AG20443 (cell line): ENCODE measurements at regions not wholly inside any gene's neighbourhood (a gene's known extent, or its start where the extent isn't known, plus 50 kb on each side); places are given as distances from the start of the nearest gene placed in this dataset.
"Not testable (repeated sequence)": the region's sequence is repeated elsewhere in the genome, so short reads cannot be mapped to it uniquely, and the experiment has no call there.

Experiments
- DNase-seq: peaks from one replicate; pipeline ENCODE4 v3.0.0; 2012; ENCODE audit warnings: low spot score, mixed read lengths

DNA sequence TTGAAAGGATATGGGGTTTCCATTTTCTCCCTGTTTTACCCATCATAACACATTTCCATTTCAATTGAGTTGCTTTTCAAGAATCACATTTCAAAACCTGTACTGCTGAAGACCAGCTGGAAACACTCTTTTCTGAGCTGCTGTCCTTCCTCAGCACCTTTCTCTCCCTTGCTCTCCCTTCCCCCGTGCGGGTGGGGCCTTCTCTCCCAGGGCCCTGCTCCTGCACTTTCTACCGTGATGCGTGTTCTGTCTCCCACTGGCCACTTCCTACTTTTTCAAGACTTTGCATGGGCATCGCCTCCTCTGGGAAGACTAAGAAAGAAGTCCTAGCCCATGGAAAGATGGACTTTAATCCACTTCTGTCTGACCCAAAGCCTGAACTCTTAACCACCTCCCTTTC lies 390.4 kb downstream of the PTPRU start:
- DNase-seq: no peak

DNA sequence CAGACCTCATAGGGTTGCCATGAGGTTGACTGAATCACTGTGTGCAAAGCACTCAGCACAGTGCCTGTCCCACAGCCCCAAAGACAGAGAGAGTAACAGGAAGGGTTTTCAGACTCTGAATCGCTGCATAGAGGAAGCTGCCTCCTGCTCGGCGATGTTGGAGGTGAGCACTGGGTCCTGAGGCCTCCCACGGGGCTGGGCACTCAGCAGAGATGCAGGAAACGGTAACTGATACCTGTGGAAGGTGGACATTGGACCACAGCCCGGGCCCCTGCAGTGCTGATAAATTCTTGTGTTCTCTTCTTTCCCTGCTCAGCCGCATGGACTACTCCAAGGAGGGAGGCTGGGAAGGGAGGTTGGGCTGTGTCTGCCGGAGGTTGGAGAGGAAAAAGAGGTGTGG lies 389.7 kb downstream of the PTPRU start:
- no peak for DNase-seq

DNA sequence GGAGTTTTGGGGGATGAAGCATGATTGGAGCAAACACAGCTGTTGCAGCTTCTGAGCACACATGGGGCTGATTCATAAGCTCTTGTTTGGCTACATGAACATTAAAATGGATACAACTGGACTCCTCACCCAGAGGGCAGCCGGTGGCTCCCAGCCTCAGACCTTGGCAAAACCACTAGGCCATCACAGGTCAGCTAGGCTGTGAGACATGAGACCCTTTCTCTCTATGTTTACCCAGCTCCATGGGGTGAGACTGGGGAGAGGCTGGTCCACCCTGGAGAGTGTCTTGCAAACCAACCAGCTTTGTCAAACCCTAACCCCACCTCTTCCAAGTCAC lies 388.7 kb downstream of the PTPRU start:
- DNase-seq: no peak

DNA sequence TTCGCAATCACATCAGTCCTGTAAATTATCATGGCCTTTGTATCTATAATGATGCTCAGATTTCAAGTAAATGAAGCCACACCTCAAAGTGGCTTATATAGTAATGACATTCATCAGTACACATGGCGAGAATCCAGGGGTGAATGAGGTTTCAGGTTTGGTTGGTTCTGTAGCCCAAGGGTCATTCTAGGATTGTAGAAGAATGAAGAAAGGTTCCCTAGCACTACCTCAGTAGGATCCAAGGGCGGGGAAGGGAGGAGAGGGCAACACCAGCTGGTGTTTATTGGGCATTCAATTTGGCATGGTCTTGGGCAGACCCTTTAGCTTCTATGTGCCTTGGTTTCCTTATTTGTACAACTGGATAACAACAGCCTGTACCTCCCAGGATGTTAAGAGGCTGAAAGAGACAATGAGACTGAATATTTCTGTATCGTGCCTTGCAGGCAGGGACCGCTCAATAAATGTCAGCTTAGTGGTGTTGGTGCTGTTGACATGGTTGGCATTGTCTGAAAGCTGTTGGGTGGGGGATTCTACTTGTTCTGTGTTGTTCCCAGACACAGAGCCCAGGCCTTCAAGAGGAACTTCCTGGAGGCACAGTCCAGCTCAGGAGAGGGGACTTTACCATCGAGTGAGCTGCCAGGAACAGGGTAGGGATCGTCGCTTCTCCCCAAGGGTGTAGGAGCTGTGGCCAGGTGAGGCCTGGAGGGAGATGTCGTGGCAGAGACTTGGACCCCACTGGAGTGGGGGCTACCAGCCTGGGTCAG lies 388.2 kb downstream of the PTPRU start:
- no peak for DNase-seq

DNA sequence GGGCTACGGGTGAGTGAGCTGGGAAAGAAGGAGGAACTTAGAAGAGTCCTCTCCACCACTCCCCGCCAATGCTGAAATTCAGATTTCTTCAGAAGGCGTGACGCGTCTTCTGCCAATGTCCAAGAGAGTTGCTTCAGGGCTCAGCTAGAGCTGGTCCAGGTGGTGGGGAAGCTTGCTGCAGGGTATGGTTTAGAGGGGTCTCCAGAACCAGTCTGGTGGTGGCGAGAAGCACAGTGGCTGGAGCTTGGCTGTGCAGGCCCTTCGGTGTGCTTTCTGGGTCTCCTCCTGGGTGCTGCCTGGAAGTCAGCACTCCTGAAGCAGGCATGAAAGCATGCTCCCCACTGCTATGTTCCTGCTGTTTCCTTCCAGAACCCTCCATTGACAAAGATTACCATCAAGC lies 387.2 kb downstream of the PTPRU start:
- DNase-seq: no peak

DNA sequence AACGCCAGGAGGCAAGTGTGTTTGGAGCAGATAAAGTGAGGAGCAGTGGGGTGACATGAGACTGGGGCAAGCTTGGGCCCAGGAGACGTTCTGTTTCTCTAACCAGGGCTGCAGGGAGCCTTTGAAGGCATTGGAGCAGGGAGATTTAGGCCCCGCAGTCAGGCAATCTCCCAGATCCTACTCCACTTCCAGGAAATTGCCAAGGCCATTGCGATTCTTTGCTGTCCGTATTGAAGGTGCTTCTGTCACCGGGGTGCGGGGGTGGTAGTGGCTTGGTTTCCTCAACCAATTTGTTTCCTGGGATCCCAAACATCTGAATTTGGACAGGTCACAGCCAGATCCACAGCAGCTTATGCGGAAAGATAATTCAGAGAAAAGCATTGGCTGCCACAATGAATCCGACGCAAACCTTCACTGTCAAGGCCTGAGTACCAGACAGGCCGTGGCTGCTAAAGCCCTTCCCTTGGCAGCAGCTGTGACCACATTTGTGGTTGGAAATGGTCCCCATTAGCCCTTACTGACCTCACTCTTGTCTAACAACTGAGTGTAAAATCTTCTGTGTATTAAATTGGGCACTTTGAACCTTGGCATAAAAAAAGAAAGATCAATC lies 385.6 kb downstream of the PTPRU start:
- DNase-seq: no peak

DNA sequence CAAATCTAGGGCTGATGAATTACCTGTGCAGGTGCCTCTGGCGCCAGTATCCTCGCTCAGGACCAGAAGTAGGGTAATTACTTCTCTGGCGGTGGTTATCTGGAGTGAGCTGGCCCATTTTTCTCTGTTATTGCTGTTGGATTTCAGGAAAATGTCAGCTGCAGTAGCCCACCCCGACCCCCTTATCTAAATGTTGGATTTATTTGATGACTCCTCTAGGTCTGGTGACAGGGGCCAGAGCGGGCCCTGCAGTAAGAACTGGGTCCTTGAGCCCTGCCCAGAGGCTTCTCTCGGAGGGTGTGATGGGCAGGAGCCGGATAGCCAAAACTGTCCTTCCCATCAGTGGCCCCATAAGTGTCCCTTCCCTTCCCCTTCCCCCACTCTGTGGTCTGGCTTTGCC lies 384.3 kb downstream of the PTPRU start:
- DNase-seq: no peak

DNA sequence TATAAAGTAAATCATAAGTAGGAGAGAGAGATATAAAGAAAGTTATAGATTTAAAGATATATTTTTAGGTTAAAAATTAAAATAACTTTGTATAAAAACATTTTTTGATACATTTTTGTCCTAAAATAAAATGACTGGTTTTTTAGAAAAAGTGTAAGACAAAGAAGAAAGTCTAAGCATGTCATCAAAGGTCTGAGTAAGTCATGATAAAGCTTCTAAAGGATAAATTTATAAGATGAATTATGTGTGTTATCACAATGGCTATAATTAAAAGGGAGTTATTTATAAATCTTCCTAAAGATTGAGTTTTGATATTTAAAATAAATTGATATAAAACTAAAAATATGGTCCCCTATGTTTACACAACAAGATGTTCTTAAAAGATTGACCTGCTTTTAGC lies 370.9 kb downstream of the PTPRU start:
- no peak for DNase-seq

DNA sequence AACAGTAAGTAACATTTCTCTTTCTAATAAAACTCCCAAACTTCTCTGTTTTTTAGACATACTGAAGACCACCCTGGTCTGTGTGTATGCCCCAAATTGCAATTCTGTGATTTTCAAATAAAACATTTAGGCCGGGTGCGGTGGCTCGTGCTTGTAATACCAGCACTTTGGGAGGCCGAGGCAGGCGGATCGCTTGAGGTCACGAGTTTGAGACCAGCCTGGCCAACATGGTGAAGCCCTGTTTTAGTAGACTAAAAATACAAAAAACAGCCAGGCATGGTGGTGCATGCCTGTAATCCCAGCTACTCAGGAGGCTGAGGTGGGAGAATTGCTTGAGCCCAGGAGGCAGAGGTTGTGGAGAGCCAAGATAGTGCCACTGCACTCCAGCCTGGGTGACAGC lies 368.5 kb downstream of the PTPRU start:
- not testable (repeated sequence) for DNase-seq

DNA sequence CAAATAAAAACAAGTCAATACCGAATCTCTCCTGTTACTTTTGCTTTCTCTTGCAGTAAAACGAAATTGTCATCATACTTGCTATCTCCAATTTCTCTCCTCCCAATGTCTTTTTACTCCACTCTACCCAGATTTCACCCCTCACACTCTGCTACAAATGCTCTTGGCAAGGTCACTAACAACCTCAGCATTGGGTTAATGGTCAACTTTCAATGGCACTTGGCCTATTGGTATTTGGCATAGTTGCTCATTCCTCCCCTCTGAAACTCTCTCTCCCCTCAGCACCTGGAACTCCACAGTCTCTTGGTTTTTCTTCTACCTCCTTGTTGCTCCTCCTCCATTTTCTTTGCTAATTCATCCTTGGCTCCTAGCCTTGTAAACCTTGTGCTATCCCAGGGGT lies 367.3 kb downstream of the PTPRU start:
- DNase-seq: no peak

DNA sequence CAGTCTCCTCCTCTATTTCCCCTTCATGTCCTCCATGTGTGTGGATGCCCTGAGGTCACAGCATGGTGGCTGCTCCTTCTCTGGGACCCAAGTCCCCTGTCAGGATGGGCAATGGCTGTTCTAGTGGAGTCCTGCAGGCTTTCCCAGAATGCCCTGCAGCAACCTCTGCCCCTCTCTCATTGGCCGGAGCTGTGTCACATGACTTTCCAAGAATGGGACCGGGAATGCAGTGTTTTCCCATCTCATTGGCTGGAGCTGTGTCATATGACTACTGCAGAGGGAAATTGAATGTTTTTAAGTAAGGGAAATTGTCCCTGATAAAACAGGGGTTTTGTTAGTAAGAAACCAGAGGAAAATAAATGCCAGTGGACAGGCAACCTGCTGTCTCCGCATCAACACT lies 365.9 kb downstream of the PTPRU start:
- DNase-seq: no peak

DNA sequence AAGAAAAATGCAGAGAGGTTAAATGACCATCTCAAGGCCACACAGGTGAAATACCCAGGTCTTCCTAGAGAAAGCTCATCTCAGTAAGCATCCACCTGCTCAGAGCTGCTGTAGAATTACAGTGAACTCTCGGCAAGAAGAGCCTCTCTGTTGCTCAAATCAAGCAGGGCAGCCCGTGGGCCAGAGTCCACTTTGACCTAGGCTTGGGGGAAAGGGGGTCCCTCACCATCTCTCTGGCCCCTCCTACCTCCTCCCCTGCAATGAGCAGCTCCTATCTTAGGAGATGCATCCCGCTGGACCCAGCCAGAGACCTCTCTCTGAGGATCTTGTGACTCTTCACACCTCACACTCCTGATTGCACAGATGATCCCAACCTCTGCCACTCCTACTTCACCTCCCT lies 364.7 kb downstream of the PTPRU start:
- DNase-seq: no peak

DNA sequence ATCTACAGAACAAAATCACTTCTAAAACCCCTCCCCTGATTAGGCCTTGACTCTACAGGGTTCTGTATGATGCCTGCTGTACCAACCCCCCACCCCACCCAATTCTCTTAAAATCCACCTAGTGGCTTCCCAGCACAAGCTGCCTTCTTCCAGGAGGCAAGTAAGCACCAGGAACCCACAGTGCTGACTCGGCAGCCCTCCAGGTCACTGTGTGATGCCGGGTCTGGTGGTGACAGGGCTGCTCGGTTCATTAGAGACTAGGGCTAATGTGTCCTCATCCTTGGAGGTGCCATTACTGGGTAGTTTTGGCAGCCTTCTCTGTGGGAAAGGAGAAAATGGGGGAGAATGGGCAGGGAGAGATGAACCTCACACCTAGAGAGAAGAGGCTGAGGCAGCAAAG lies 363.5 kb downstream of the PTPRU start:
- DNase-seq: no peak

DNA sequence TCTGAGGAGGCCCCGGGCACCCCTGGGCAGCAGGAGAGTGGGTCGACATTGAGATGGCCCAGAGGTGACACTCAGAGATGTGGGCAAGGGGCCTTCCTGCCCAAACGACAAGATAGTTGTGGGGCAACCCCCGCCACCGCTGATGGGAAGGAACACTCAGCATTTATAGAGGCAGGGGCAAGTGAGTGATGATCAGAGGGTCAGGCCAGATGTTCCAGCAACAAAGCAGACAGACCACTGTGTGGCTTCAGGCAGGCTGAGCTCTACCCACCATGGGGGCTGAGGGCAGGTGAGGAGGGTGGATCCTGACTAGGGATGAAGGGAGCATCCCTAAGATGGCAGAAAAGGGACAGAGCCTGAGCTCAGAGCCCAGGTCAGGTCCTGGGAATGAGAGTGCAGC lies 362.7 kb downstream of the PTPRU start:
- no peak for DNase-seq

DNA sequence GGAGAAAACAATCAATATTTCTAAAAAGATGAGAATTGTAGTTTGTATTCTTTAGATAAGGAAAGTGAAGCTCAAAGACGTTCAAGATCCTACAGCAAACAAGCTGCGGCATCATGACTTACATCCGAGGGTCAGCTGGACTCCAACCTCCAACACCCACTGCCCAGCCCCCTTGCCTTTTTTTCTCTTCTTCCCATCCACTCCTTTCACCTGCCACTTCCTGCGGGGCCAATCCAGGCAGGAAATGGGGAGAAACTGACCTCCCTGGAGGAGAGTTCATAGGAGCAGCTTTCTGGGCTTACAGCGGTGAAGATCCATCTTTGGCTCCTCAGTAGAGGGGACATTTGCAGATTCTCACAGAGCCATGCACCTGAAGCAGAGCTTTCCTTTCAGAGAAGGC lies 361.5 kb downstream of the PTPRU start:
- no peak for DNase-seq

DNA sequence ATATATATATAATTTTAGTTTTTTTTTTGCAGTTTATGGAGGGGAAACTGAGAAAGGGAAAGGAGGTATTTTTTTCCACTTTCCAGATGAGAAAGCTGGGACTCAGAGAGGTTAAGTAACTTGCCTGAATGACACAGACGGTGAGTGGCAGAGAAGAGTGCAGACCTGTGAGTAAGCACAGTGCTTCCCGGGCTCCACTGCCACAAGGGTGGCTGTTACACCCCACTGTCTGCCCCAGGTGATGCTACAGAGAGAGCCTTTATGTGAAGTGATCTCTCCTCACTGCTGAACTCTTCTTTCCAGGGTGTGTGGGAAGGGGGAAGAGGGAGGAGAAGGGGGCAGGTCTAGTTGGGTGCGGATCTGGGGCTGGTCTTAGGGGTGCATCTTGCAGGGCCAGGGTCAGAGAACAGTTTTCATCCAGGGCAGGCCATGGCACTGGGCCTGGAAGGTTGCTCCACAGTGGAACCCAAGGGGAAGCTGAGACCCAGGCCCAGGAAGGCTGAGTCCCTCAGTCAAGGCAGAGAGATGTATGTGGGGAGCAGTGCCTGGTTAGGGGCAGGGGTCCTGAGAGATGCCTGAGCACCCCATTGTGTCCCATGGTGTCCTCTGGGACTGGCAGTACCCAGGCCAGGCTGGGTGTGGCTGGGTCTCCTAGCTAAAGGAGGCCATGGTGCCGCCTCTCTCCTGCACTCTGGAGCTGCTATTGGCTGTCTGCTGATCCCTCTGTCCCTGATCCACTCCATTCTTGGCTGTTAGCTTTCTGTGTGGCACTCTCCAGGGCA lies 357.5 kb downstream of the PTPRU start:
- DNase-seq: no peak

DNA sequence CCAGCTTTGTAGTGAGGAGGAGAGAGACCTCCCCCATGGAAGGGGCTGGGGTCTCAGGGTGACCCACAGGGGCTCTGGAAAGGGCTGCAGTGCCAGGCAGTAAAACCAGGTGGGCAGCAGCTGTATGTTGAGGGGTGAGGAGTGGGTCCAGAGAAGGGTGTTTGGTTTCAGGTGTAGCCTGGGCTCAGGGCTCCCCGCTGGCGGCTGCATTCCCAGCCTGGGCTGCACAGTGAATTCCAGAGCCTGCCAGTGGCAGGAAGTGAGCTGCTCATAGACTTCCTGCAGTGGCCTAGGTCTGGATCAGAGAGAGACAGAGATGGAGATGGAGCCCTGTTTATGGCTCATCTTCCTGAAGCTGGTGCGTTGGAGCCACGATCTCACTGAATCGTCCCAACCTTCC lies 356.4 kb downstream of the PTPRU start:
- DNase-seq: no peak

DNA sequence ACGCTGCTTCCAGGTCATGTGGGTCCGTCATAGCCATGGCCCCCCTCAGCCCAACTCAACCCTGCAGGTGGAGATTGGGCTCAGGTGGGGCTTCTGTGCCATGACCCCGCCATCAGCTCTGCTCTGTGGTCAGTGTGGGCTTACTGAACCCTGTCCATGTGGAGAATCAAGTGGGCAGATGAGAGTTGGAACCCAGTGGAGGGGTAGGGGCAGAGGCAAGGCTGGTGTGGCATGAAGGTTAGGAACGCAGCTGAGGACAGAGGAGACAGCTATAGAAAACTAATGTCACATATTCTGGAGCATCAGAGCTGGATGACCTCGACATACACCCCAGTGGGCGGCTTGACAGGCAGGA lies 355.9 kb downstream of the PTPRU start:
- DNase-seq: no peak

DNA sequence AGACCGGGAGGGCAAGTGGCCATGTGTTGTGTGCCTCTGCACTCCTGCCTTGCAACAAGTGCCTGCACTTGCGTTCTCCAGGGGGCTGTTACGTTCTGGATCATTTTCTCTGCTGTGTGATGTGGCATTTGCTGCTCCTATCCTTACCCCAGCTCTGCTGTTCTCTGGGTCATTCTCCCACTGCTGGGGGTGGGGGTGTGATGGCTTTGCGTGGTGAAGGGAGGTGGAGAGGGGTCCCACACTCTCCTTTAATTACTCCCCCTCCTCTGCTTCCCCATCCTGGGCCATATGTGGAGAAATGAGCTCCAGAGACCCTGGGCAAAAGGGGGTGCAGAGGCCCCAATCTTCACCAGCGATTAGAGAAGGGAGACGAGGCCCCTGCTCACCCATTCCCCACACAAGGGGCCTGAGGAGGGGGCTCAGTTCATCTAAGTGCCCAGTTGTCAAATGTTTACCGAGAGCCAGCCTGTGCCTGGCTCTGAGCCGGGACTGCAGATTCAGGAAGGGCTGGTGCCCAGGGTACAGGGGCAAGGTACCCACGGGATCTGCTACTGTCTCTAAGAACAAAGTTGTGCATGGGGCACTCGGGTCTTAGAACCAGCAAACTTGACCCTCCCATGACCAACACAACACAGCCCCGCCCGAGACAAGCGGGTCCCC lies 355.4 kb downstream of the PTPRU start:
- DNase-seq: no peak

DNA sequence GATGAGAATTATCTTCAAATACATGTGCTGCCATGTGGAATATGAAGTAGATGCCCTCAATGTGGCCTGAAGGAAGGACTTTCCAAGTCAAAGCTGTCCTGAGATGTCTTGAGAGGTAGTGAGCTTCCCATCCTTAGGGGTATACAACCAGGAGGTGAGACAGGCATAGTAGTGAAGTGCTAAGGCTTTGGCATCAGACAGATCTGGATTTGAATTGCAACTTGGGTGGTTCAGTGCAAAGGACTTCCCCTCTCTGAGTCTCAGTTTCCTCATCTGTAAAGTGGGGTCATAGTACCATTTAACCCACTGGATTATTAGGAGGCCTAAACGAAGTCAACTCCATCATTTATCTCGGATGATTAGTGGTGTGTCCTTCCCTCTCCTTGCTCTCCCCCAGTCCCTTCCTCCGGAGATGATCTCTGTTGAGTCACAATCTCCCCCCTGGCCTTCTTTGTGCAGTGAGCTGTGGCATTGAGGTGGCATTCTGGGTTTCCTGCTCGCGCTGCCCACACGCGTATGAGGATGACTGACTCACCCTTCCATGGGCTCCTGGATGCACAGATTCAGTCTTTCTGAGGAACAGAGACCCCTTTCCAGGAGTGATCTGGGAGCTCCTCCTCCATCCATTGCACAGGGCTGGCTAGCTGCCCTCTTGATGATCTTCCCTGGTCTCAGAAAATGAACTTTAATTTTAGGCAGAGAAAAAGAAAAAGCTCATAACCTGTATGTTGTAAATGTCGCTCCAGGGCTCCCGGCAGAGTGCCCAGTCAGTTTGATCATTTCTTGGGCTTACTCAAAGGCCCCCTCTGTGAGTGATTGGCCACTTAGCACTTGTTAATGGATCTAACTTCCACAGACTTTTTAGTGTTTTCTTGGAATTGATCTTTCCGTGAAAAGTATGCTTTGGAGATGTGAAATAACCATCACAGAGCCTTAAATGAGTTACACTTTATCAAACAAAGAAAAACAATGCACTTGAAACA lies 354.6 kb downstream of the PTPRU start:
- no peak for DNase-seq

DNA sequence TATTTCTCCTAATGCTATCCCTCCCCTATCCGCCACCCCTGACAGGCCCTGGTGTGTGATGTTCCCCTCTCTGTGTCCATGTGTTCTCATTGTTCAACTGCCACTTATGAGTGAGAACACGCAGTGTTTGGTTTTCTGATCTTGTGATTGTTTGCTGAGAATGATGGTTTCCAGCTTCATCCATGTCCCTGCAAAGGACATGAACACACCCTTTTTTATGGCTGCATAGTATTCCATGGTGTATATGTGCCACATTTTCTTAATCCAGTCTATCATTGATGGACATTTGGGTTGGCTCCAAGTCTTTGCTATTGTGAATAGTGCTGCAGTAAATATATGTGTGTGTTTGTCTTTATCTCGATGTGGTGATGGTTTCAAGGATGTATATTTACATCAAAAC lies 353.4 kb downstream of the PTPRU start:
- DNase-seq: not testable (repeated sequence)
